Thymus (tissue), 11 donors: ENCODE measurements at regions not wholly inside any gene's neighbourhood (a gene's known extent, or its start where the extent isn't known, plus 50 kb on each side); places are given as distances from the start of the nearest gene placed in this dataset.

Experiments used
- DNase-seq, 9 donors: peaks; one replicate each; pipeline ENCODE4 v3.0.0-alpha.2; 2013; ENCODE audit warnings: low spot score in 9 of 9, low read depth in 6 of 9, missing footprints in 1 of 9
- H3K27ac ChIP-seq, 2 donors: one replicate each; pipeline ENCODE4 v1.5.1; 2013; ENCODE audit warnings: control low read depth in 1 of 2, low read depth in 1 of 2, low read length in 1 of 2, mild to moderate bottlenecking in 1 of 2, moderate library complexity in 1 of 2
- H3K27me3 ChIP-seq, 2 donors: one replicate each; pipeline ENCODE4 v1.5.1; 2013; ENCODE audit warnings: low read length in 1 of 2; ENCODE audit not compliant: control insufficient read depth in 2 of 2, insufficient read depth in 1 of 2
- H3K36me3 ChIP-seq, 2 donors: one replicate each; pipeline ENCODE4 v1.5.1; 2013; ENCODE audit warnings: low read length in 1 of 2, mild to moderate bottlenecking in 1 of 2, moderate library complexity in 1 of 2; ENCODE audit not compliant: control insufficient read depth in 2 of 2, insufficient read depth in 2 of 2
- H3K4me1 ChIP-seq, 2 donors: one replicate each; pipeline ENCODE4 v1.5.1; 2013; ENCODE audit warnings: low read length in 2 of 2; ENCODE audit not compliant: control insufficient read depth in 2 of 2, insufficient read depth in 2 of 2
- H3K4me3 ChIP-seq, 2 donors: one replicate each; pipeline ENCODE4 v1.5.1; 2013; ENCODE audit warnings: low read length in 2 of 2, control low read depth in 1 of 2, mild to moderate bottlenecking in 1 of 2
- H3K9me3 ChIP-seq, 2 donors: one replicate each; pipeline ENCODE4 v1.5.1; 2013; ENCODE audit warnings: low read length in 1 of 2, mild to moderate bottlenecking in 1 of 2; ENCODE audit not compliant: control insufficient read depth in 2 of 2, insufficient read depth in 1 of 2
- WGBS: extraction: QIAGEN DNeasy Blood & Tissue Kit; methylation state at CpG from one replicate; pipeline ENCODE4 v1.1.7; 2013; 5-methylcytosine and 5-hydroxymethylcytosine counted together
- donor health status: healthy.

DNA sequence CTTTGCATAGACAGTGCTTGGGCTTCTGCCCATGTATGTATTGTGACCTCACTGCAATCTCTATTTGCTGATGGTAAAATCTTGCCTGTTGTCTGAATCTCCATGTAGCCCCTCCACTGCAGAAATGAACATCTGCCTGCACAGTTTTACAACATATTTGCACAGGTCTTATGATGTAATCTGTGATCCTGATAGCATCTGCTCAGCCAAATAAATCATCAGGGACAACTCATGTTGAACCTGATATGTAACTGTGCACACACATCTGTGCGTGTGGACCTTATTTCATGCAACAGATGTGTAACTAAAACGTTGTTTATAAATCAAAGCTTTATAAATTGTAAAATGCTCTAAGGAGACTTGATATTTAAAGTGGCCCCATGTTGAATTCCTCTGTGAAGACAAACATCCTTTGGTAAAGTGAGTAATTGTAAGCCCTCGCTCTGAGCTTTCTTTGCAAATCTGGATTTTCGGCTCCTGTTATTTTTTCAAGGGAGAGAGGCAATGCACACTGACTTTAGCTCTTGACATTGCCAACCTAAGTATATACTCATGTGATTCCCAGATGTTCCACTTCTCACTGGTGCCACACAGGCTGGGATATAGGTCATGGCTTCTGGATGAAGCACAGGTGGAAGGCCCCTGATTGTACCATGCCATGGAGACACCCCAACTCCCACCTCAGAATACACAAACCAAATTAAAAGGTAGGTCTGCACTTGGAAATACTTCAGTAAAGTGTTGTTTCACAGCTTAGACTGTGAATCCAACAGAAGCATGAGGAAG lies 371.3 kb downstream of the GRIN2B start:
- H3K4me1 ChIP-seq = no peaks in the 10 kb centered on the region
- H3K4me3 ChIP-seq = no peak overlapping the region
- WGBS = 86% methylated on average over 4 of the region's 4 CpGs
- H3K9me3 ChIP-seq = no peaks in the 10 kb centered on the region
- no peak overlapping the region for H3K27ac ChIP-seq
- no peak for DNase-seq
- no peaks in the 10 kb centered on the region for H3K36me3 ChIP-seq
- H3K27me3 ChIP-seq = no peaks in the 10 kb centered on the region

- Histone ChIP-seq H3K4me3 (no peak overlapping the region), H3K36me3 (no peaks in the 10 kb centered on the region), H3K27me3 (no peaks in the 10 kb centered on the region), H3K27ac (no peak overlapping the region), H3K9me3 (no peaks in the 10 kb centered on the region), H3K4me1 (no peaks in the 10 kb centered on the region)
- WGBS = 66% methylated on average over 4 of the region's 4 CpGs
- DNase-seq = no peak
Observed at GRCh38 chr12:13606290-13606689, 375.1 kb downstream of the GRIN2B start.

DNA sequence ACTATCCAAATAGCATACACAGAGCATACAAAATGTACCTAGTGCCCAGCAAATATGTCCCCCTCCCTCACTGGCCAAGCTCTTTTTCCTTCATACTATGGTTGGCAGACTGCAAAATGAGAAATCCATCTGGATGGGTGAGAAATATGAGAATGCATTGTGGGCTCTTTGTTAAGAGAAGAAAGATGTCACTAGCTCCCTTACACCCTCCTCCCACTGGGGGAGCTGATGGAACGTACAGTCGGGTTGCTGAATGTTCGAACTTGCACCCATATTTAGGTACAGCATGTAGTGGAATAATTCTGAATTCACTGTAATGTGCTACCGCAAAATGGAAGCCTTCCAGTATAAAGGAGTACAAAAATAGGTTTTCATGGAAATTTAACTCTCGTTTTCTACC lies 377.4 kb downstream of the GRIN2B start:
- H3K36me3 ChIP-seq = no peaks in the 10 kb centered on the region
- H3K4me1 ChIP-seq = no peaks in the 10 kb centered on the region
- WGBS = 92% methylated on average over 5 of the region's 5 CpGs
- no peak for DNase-seq
- no peak overlapping the region for H3K27ac ChIP-seq
- H3K27me3 ChIP-seq = no peaks in the 10 kb centered on the region
- no peak overlapping the region for H3K4me3 ChIP-seq
- H3K9me3 ChIP-seq = no peaks in the 10 kb centered on the region

- DNase-seq = no peak
Observed at GRCh38 chr12:13602172-13602571, 379.2 kb downstream of the GRIN2B start.

DNA sequence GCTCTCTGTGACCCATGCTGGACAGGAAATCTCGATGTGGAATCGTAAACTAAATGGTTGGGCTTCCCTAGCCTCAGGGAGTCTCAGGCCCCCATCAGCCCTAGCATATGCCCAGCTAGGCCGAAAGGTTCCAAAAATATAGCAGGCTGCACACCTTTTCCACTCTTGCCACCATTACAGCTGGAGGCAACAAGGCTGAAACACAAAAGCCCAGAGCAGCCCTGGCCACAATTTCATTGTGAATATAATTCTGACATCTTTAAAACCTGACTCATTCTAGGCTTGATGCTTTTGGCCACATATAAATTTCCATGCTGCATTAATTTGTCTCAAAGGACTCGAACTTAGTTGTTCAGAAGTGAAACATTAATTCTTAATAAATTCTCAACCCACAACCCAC lies 382.2 kb downstream of the GRIN2B start:
- 90% methylated on average over 4 of the region's 4 CpGs for WGBS
- H3K27me3 ChIP-seq = no peaks in the 10 kb centered on the region
- H3K9me3 ChIP-seq = no peaks in the 10 kb centered on the region
- DNase-seq = no peak
- no peak overlapping the region for H3K27ac ChIP-seq
- H3K4me3 ChIP-seq = no peak overlapping the region
- no peaks in the 10 kb centered on the region for H3K4me1 ChIP-seq
- H3K36me3 ChIP-seq = no peaks in the 10 kb centered on the region

More at GRCh38 chr12:13602172-13602571, 379.2 kb downstream of the GRIN2B start:
- Histone ChIP-seq H3K36me3 (no peaks in the 10 kb centered on the region), H3K4me1 (no peaks in the 10 kb centered on the region), H3K27me3 (no peaks in the 10 kb centered on the region), H3K4me3 (no peak overlapping the region), H3K27ac (no peak overlapping the region), H3K9me3 (no peaks in the 10 kb centered on the region)
- WGBS = 88% methylated on average over 2 of the region's 2 CpGs

DNA sequence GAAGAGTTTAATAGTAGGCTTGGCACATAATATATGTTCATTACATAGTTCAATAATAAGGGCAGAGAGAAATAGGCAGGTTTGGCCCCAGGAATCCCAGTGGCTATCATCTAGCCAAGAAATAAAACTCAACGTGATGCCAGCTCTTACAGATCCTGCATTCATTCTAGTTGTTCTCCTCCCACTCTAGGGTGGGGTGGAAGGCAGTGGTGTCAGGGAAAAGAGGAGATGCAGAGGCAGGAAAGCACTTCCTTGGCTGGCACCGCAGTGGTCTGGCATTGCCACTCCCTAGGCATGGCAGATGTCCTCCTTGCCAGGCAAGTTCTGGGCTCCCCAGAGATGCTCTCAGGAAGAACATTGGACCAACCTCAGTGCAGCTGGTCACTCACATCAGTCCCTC lies 383.6 kb downstream of the GRIN2B start:
- H3K27ac ChIP-seq = no peak overlapping the region
- WGBS = 96% methylated on average over 2 of the region's 2 CpGs

GRCh38 chr12:13597166-13597565 lies 384.2 kb downstream of the GRIN2B start:
- no peak overlapping the region for H3K27ac ChIP-seq
- H3K27me3 ChIP-seq = no peaks in the 10 kb centered on the region
- no peaks in the 10 kb centered on the region for H3K4me1 ChIP-seq
- H3K4me3 ChIP-seq = no peak overlapping the region
- no peaks in the 10 kb centered on the region for H3K36me3 ChIP-seq
- no peak for DNase-seq
- 92% methylated on average over 4 of the region's 4 CpGs for WGBS
- H3K9me3 ChIP-seq = no peaks in the 10 kb centered on the region

More for the DNA sequence above, 383.6 kb downstream of the GRIN2B start:
- Histone ChIP-seq H3K27me3 (no peaks in the 10 kb centered on the region), H3K36me3 (no peaks in the 10 kb centered on the region), H3K9me3 (no peaks in the 10 kb centered on the region), H3K4me3 (no peak overlapping the region), H3K4me1 (no peaks in the 10 kb centered on the region)
- DNase-seq = no peak

DNA sequence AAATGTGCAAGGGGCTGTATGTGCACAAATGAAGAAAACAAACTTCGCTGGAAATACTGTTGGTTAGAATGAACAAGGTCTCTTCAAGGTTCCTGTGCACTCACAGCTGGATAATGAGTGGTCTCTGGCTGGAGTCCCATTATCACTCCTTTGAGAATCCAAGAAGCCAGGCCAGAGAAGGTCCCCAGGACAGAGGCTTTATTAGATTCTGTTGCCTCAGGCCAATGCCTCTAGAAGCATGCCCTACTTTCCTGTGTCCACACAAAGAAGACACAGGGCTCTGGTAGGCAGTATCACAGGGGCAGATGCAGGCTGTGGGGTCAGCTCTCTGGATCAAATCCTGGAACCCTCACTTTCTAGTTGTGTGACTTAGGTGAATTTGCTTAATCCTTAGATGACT lies 384.7 kb downstream of the GRIN2B start:
- 91% methylated on average over 1 of the region's 1 CpG for WGBS

GRCh38 chr12:13595536-13596443 lies 385.6 kb downstream of the GRIN2B start:
- H3K9me3 ChIP-seq = no peaks in the 10 kb centered on the region
- no peaks in the 10 kb centered on the region for H3K27me3 ChIP-seq
- H3K27ac ChIP-seq = no peak overlapping the region
- no peaks in the 10 kb centered on the region for H3K36me3 ChIP-seq
- no peak for DNase-seq
- H3K4me3 ChIP-seq = no peak overlapping the region
- 95% methylated on average over 2 of the region's 2 CpGs for WGBS
- no peaks in the 10 kb centered on the region for H3K4me1 ChIP-seq

More for the DNA sequence above, 384.7 kb downstream of the GRIN2B start:
- no peaks in the 10 kb centered on the region for H3K36me3 ChIP-seq
- DNase-seq = no peak
- no peaks in the 10 kb centered on the region for H3K9me3 ChIP-seq
- H3K27me3 ChIP-seq = no peaks in the 10 kb centered on the region
- no peak overlapping the region for H3K4me3 ChIP-seq
- no peak overlapping the region for H3K27ac ChIP-seq
- H3K4me1 ChIP-seq = no peaks in the 10 kb centered on the region
